ENCODE measurements at regions not wholly inside any gene's neighbourhood (a gene's known extent, or its start where the extent isn't known, plus 50 kb on each side); places are given as distances from the start of the nearest gene placed in this dataset.

GRCh38 chr3:80050826-80051601, 283.2 kb upstream of the ROBO1 start:
- Histone ChIP-seq H3K27ac (ENCODE audit: low read depth, low read length) (no peak overlapping the region), H3K4me3 (ENCODE audit: low read depth, low read length) (no peak overlapping the region), H3K36me3 (ENCODE audit: control insufficient read depth, insufficient read depth, low read length) (no peaks in the 10 kb centered on the region), H3K4me1 (ENCODE audit: control insufficient read depth, insufficient read depth, low read length) (peaks cover 9% of the 10 kb centered on the region), H3K27me3 (ENCODE audit: control insufficient read depth, insufficient read depth, low read length) (no peaks in the 10 kb centered on the region), H3K9me3 (ENCODE audit: control insufficient read depth, insufficient read depth, low read length) (no peaks in the 10 kb centered on the region), H3K9ac (ENCODE audit: low read depth, low read length) (no peak overlapping the region)

- Histone ChIP-seq H3K27ac (ENCODE audit: low read depth, low read length) (no peak overlapping the region), H3K9ac (ENCODE audit: low read depth, low read length) (no peak overlapping the region), H3K27me3 (ENCODE audit: control insufficient read depth, insufficient read depth, low read length) (no peaks in the 10 kb centered on the region), H3K9me3 (ENCODE audit: control insufficient read depth, insufficient read depth, low read length) (no peaks in the 10 kb centered on the region), H3K4me1 (ENCODE audit: control insufficient read depth, insufficient read depth, low read length) (peaks cover 10% of the 10 kb centered on the region), H3K36me3 (ENCODE audit: control insufficient read depth, insufficient read depth, low read length) (no peaks in the 10 kb centered on the region), H3K4me3 (ENCODE audit: low read depth, low read length) (no peak overlapping the region)
Measured at GRCh38 chr3:80043226-80043625, 275.4 kb upstream of the ROBO1 start.

GRCh38 chr3:80040067-80040466, 272.3 kb upstream of the ROBO1 start:
- Histone ChIP-seq H3K36me3 (ENCODE audit: control insufficient read depth, insufficient read depth, low read length) (no peaks in the 10 kb centered on the region), H3K27ac (ENCODE audit: low read depth, low read length) (no peak overlapping the region), H3K4me1 (ENCODE audit: control insufficient read depth, insufficient read depth, low read length) (peaks cover 10% of the 10 kb centered on the region), H3K9me3 (ENCODE audit: control insufficient read depth, insufficient read depth, low read length) (no peaks in the 10 kb centered on the region), H3K27me3 (ENCODE audit: control insufficient read depth, insufficient read depth, low read length) (no peaks in the 10 kb centered on the region), H3K4me3 (ENCODE audit: low read depth, low read length) (no peak overlapping the region), H3K9ac (ENCODE audit: low read depth, low read length) (no peak overlapping the region)

DNA sequence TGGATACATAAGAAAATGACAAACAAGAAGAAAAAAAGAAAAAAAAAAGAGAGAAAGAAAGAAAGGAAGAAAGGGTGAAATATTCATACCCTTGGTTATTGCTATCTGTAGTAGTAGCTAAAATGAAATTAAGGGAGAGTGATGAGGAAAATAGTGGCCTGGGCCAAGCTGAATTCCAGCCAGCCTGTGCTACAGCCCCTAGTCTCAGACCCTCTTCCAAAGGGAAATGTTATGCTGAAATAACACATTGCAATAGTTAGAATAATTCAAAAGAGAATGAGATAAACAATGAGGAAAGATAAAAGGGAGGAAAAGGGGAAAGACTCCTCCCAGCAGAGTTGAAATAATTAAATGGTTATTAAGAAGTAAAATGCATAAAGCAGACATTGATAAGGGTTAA, 268.4 kb upstream of the ROBO1 start:
- no peaks in the 10 kb centered on the region for H3K9me3 ChIP-seq (ENCODE audit: control insufficient read depth, insufficient read depth, low read length)
- H3K27me3 ChIP-seq (ENCODE audit: control insufficient read depth, insufficient read depth, low read length), result no peaks in the 10 kb centered on the region
- H3K4me3 ChIP-seq (ENCODE audit: low read depth, low read length), result no peak overlapping the region
- no peak overlapping the region for H3K27ac ChIP-seq (ENCODE audit: low read depth, low read length)
- H3K36me3 ChIP-seq (ENCODE audit: control insufficient read depth, insufficient read depth, low read length), result no peaks in the 10 kb centered on the region
- no peaks in the 10 kb centered on the region for H3K4me1 ChIP-seq (ENCODE audit: control insufficient read depth, insufficient read depth, low read length)
- no peak overlapping the region for H3K9ac ChIP-seq (ENCODE audit: low read depth, low read length)

DNA sequence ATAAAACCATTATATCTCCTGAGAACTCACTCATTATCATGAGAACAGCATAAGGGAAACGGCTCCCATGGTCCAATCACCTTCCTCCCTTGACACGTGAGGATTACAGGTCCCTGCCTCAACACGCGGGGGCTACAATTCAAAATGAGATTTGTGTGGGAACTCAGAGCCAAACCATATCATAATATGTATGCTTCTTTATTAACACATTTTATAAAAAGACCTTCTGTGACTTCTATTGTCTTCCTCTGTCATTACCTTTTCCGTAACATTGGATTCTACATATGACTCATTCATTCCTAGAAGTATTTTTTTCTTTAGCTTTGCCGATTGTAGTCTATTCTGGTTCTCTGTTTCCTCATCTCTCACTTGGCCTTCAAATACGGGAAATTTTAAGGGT, 267.2 kb upstream of the ROBO1 start:
- Histone ChIP-seq H3K9ac (ENCODE audit: low read depth, low read length) (no peak overlapping the region), H3K27me3 (ENCODE audit: control insufficient read depth, insufficient read depth, low read length) (no peaks in the 10 kb centered on the region), H3K27ac (ENCODE audit: low read depth, low read length) (no peak overlapping the region), H3K36me3 (ENCODE audit: control insufficient read depth, insufficient read depth, low read length) (no peaks in the 10 kb centered on the region), H3K4me1 (ENCODE audit: control insufficient read depth, insufficient read depth, low read length) (no peaks in the 10 kb centered on the region), H3K4me3 (ENCODE audit: low read depth, low read length) (no peak overlapping the region), H3K9me3 (ENCODE audit: control insufficient read depth, insufficient read depth, low read length) (no peaks in the 10 kb centered on the region)

GRCh38 chr3:80023010-80023409, 255.2 kb upstream of the ROBO1 start:
- Histone ChIP-seq H3K9ac (ENCODE audit: low read depth, low read length) (no peak overlapping the region), H3K27me3 (ENCODE audit: control insufficient read depth, insufficient read depth, low read length) (no peaks in the 10 kb centered on the region), H3K36me3 (ENCODE audit: control insufficient read depth, insufficient read depth, low read length) (no peaks in the 10 kb centered on the region), H3K9me3 (ENCODE audit: control insufficient read depth, insufficient read depth, low read length) (no peaks in the 10 kb centered on the region), H3K27ac (ENCODE audit: low read depth, low read length) (no peak overlapping the region), H3K4me3 (ENCODE audit: low read depth, low read length) (no peak overlapping the region), H3K4me1 (ENCODE audit: control insufficient read depth, insufficient read depth, low read length) (no peaks in the 10 kb centered on the region)

- H3K27me3 ChIP-seq (ENCODE audit: control insufficient read depth, insufficient read depth, low read length), result no peaks in the 10 kb centered on the region
- no peak overlapping the region for H3K9ac ChIP-seq (ENCODE audit: low read depth, low read length)
- no peaks in the 10 kb centered on the region for H3K36me3 ChIP-seq (ENCODE audit: control insufficient read depth, insufficient read depth, low read length)
- H3K9me3 ChIP-seq (ENCODE audit: control insufficient read depth, insufficient read depth, low read length), result no peaks in the 10 kb centered on the region
- 0 out of 2 replicates have a peak, but pooled peaks cover 3% of the 10 kb centered on the region for H3K4me1 ChIP-seq (ENCODE audit: control insufficient read depth, insufficient read depth, low read length)
- H3K27ac ChIP-seq (ENCODE audit: low read depth, low read length), result no peak overlapping the region
- H3K4me3 ChIP-seq (ENCODE audit: low read depth, low read length), result no peak overlapping the region
Measured at GRCh38 chr3:80018375-80018774, 250.6 kb upstream of the ROBO1 start.

DNA sequence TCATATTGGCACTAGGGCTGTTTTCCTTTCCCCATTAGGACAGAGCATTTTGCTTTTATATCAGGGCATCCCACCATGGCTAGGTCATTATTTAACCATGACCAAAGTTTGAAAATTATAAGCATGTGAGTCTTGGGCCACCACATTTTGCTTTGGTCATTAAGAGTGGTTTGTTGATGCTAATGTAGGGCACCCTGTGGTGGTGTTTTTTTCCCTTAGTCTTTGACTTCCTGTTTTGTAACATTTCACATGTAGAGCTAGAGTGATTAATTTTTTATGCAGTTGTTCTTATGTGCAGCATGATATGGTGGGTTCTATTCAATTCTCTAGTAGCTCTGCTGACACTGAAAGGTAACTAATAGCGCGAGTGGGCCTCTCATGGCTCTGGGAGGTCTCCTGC, 249.6 kb upstream of the ROBO1 start:
- no peaks in the 10 kb centered on the region for H3K9me3 ChIP-seq (ENCODE audit: control insufficient read depth, insufficient read depth, low read length)
- no peak overlapping the region for H3K27ac ChIP-seq (ENCODE audit: low read depth, low read length)
- 0 out of 2 replicates have a peak, but pooled peaks cover 3% of the 10 kb centered on the region for H3K4me1 ChIP-seq (ENCODE audit: control insufficient read depth, insufficient read depth, low read length)
- no peaks in the 10 kb centered on the region for H3K36me3 ChIP-seq (ENCODE audit: control insufficient read depth, insufficient read depth, low read length)
- H3K27me3 ChIP-seq (ENCODE audit: control insufficient read depth, insufficient read depth, low read length), result no peaks in the 10 kb centered on the region
- H3K4me3 ChIP-seq (ENCODE audit: low read depth, low read length), result no peak overlapping the region
- no peak overlapping the region for H3K9ac ChIP-seq (ENCODE audit: low read depth, low read length)

GRCh38 chr3:80014576-80014975, 246.8 kb upstream of the ROBO1 start:
- Histone ChIP-seq H3K9me3 (ENCODE audit: control insufficient read depth, insufficient read depth, low read length) (no peaks in the 10 kb centered on the region), H3K27me3 (ENCODE audit: control insufficient read depth, insufficient read depth, low read length) (no peaks in the 10 kb centered on the region), H3K4me3 (ENCODE audit: low read depth, low read length) (no peak overlapping the region), H3K36me3 (ENCODE audit: control insufficient read depth, insufficient read depth, low read length) (no peaks in the 10 kb centered on the region), H3K27ac (ENCODE audit: low read depth, low read length) (no peak overlapping the region), H3K9ac (ENCODE audit: low read depth, low read length) (no peak overlapping the region), H3K4me1 (ENCODE audit: control insufficient read depth, insufficient read depth, low read length) (0 out of 2 replicates have a peak, but pooled peaks cover 3% of the 10 kb centered on the region)

DNA sequence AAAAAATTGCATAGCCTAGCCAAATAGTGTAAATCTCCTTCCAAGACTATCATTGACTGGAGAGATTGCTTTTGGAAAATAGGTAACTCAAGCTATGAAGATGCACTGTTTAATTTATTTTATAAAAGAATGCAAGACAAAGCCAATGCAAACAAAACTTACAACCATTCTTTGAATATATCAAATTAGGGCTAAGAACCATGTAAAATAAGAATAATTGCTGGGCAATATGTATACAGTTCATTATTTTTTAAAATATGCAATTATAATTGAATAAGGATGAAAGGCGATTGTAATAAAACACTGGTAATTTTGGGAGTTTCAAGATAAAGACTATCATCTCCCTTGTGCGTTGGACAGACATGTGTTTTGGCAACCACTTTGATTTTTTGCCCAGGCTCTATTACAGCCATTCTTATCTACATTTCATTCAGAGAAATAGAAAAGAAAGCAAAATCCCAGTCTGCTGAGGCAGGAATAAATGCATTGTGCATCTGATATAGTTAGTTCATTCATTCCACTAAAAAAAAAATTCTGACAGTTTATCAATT, 242.3 kb upstream of the ROBO1 start:
- no peak overlapping the region for H3K27ac ChIP-seq (ENCODE audit: low read depth, low read length)
- H3K9me3 ChIP-seq (ENCODE audit: control insufficient read depth, insufficient read depth, low read length), result no peaks in the 10 kb centered on the region
- no peaks in the 10 kb centered on the region for H3K27me3 ChIP-seq (ENCODE audit: control insufficient read depth, insufficient read depth, low read length)
- H3K36me3 ChIP-seq (ENCODE audit: control insufficient read depth, insufficient read depth, low read length), result no peaks in the 10 kb centered on the region
- H3K4me1 ChIP-seq (ENCODE audit: control insufficient read depth, insufficient read depth, low read length), result peaks cover 4% of the 10 kb centered on the region; the same call in 1 of the 2 replicates
- H3K4me3 ChIP-seq (ENCODE audit: low read depth, low read length), result no peak overlapping the region
- no peak overlapping the region for H3K9ac ChIP-seq (ENCODE audit: low read depth, low read length)

GRCh38 chr3:80007522-80007921, 239.7 kb upstream of the ROBO1 start:
- H3K9ac ChIP-seq (ENCODE audit: low read depth, low read length), result no peak overlapping the region
- no peaks in the 10 kb centered on the region for H3K9me3 ChIP-seq (ENCODE audit: control insufficient read depth, insufficient read depth, low read length)
- H3K27me3 ChIP-seq (ENCODE audit: control insufficient read depth, insufficient read depth, low read length), result no peaks in the 10 kb centered on the region
- H3K4me1 ChIP-seq (ENCODE audit: control insufficient read depth, insufficient read depth, low read length), result peaks cover 4% of the 10 kb centered on the region; the same call in 1 of the 2 replicates
- no peaks in the 10 kb centered on the region for H3K36me3 ChIP-seq (ENCODE audit: control insufficient read depth, insufficient read depth, low read length)
- H3K4me3 ChIP-seq (ENCODE audit: low read depth, low read length), result no peak overlapping the region
- no peak overlapping the region for H3K27ac ChIP-seq (ENCODE audit: low read depth, low read length)
